ENCODE measurements at regions not wholly inside any gene's neighbourhood (a gene's known extent, or its start where the extent isn't known, plus 50 kb on each side); places are given as distances from the start of the nearest gene placed in this dataset.
"Not testable (repeated sequence)": the region's sequence is repeated elsewhere in the genome, so short reads cannot be mapped to it uniquely, and the experiment has no call there.

GRCh38 chr6:56725254-56725653 is 82.6 kb upstream of the DST start:
- Histone ChIP-seq H4K20me1 (ENCODE audit: insufficient read depth) (peaks cover 7% of the 10 kb centered on the region), H2AFZ (ENCODE audit: low read depth) (no peak overlapping the region), H3K27ac (no peak overlapping the region), H3K79me2 (ENCODE audit: insufficient read depth, low read depth) (peaks cover 76% of the 10 kb centered on the region), H3K4me3 (IDR thresholded peaks at IDR 0.05; ENCODE audit: insufficient read depth, low read depth, low read length) (no peak overlapping the region), H3K36me3 (ENCODE audit: insufficient read depth) (no peaks in the 10 kb centered on the region), H3K9ac (no peak overlapping the region), H3K4me1 (ENCODE audit: low read depth, poor library complexity, severe bottlenecking) (peaks cover 29% of the 10 kb centered on the region), H3K4me2 (no peak overlapping the region), H3K27me3 (ENCODE audit: insufficient read depth, low read depth) (no peaks in the 10 kb centered on the region)
- TF ChIP-seq CTCF (conservative IDR thresholded peaks at IDR 0.05; ENCODE audit: low read depth, low read length) = no peak

GRCh38 chr6:56724455-56724854 is 81.8 kb upstream of the DST start:
- no peak overlapping the region for H3K4me3 ChIP-seq (IDR thresholded peaks at IDR 0.05; ENCODE audit: insufficient read depth, low read depth, low read length)
- H3K36me3 ChIP-seq (ENCODE audit: insufficient read depth) = no peaks in the 10 kb centered on the region
- TF ChIP-seq CTCF (conservative IDR thresholded peaks at IDR 0.05; ENCODE audit: low read depth, low read length) = no peak
- peaks cover 22% of the 10 kb centered on the region for H3K4me1 ChIP-seq (ENCODE audit: low read depth, poor library complexity, severe bottlenecking)
- H3K4me2 ChIP-seq = no peak overlapping the region
- H3K27me3 ChIP-seq (ENCODE audit: insufficient read depth, low read depth) = no peaks in the 10 kb centered on the region
- peaks cover 7% of the 10 kb centered on the region for H4K20me1 ChIP-seq (ENCODE audit: insufficient read depth)
- H3K9ac ChIP-seq = no peak overlapping the region
- H3K27ac ChIP-seq = no peak overlapping the region
- peaks cover 78% of the 10 kb centered on the region for H3K79me2 ChIP-seq (ENCODE audit: insufficient read depth, low read depth)
- H2AFZ ChIP-seq (ENCODE audit: low read depth) = no peak overlapping the region

- Histone ChIP-seq H4K20me1 (ENCODE audit: insufficient read depth) (peaks cover 9% of the 10 kb centered on the region; the same call in 1 of the 2 replicates), H3K4me3 (IDR thresholded peaks at IDR 0.05; ENCODE audit: insufficient read depth, low read depth, low read length) (no peak overlapping the region)
These were observed 78.2 kb upstream of the DST start for GRCh38 chr6:56720882-56721281.

GRCh38 chr6:56720202-56720601 is 77.5 kb upstream of the DST start:
- H3K27ac ChIP-seq; H3K4me3 ChIP-seq (IDR thresholded peaks at IDR 0.05; ENCODE audit: insufficient read depth, low read depth, low read length); H3K4me2 ChIP-seq; H3K36me3 ChIP-seq (ENCODE audit: insufficient read depth); H3K9ac ChIP-seq; H3K27me3 ChIP-seq (ENCODE audit: insufficient read depth, low read depth); H2AFZ ChIP-seq (ENCODE audit: low read depth): not testable (repeated sequence)
- H3K4me1 ChIP-seq (ENCODE audit: low read depth, poor library complexity, severe bottlenecking) = peaks cover 49% of the 10 kb centered on the region
- peaks cover 15% of the 10 kb centered on the region; the same call in 1 of the 2 replicates for H4K20me1 ChIP-seq (ENCODE audit: insufficient read depth)
- H3K79me2 ChIP-seq (ENCODE audit: insufficient read depth, low read depth) = peaks cover 80% of the 10 kb centered on the region

More at GRCh38 chr6:56720882-56721281, 78.2 kb upstream of the DST start:
- no peak overlapping the region for H3K9ac ChIP-seq
- peaks cover 80% of the 10 kb centered on the region for H3K79me2 ChIP-seq (ENCODE audit: insufficient read depth, low read depth)
- no peak for TF ChIP-seq CTCF (conservative IDR thresholded peaks at IDR 0.05; ENCODE audit: low read depth, low read length)
- no peak overlapping the region for H3K4me2 ChIP-seq
- no peaks in the 10 kb centered on the region for H3K27me3 ChIP-seq (ENCODE audit: insufficient read depth, low read depth)
- H2AFZ ChIP-seq (ENCODE audit: low read depth) = no peak overlapping the region
- no peaks in the 10 kb centered on the region for H3K36me3 ChIP-seq (ENCODE audit: insufficient read depth)
- no peak overlapping the region for H3K27ac ChIP-seq
- H3K4me1 ChIP-seq (ENCODE audit: low read depth, poor library complexity, severe bottlenecking) = peaks cover 42% of the 10 kb centered on the region

GRCh38 chr6:56719315-56720058 is 76.8 kb upstream of the DST start:
- H2AFZ ChIP-seq (ENCODE audit: low read depth); H3K36me3 ChIP-seq (ENCODE audit: insufficient read depth); H3K4me3 ChIP-seq (IDR thresholded peaks at IDR 0.05; ENCODE audit: insufficient read depth, low read depth, low read length); H3K4me2 ChIP-seq; H3K27me3 ChIP-seq (ENCODE audit: insufficient read depth, low read depth); H3K9ac ChIP-seq; H3K27ac ChIP-seq: not testable (repeated sequence)
- H3K79me2 ChIP-seq (ENCODE audit: insufficient read depth, low read depth) = peaks cover 80% of the 10 kb centered on the region
- H4K20me1 ChIP-seq (ENCODE audit: insufficient read depth) = peaks cover 17% of the 10 kb centered on the region; the same call in 1 of the 2 replicates
- peaks cover 56% of the 10 kb centered on the region for H3K4me1 ChIP-seq (ENCODE audit: low read depth, poor library complexity, severe bottlenecking)

Data from KMS-11 (cell line).